Activated CD4-positive, alpha-beta T cell treated with anti-CD3 and anti-CD28 coated beads for 48 hours (primary cell): ENCODE measurements at regions not wholly inside any gene's neighbourhood (a gene's known extent, or its start where the extent isn't known, plus 50 kb on each side); places are given as distances from the start of the nearest gene placed in this dataset.
A peak's percentile ranks its signal among the peaks of the same experiment; 100 is the strongest.
"Not testable (repeated sequence)": the region's sequence is repeated elsewhere in the genome, so short reads cannot be mapped to it uniquely, and the experiment has no call there.

Source experiments
- DNase-seq: peaks from one replicate; pipeline ENCODE4 v3.0.0-alpha.2; 2020

DNA sequence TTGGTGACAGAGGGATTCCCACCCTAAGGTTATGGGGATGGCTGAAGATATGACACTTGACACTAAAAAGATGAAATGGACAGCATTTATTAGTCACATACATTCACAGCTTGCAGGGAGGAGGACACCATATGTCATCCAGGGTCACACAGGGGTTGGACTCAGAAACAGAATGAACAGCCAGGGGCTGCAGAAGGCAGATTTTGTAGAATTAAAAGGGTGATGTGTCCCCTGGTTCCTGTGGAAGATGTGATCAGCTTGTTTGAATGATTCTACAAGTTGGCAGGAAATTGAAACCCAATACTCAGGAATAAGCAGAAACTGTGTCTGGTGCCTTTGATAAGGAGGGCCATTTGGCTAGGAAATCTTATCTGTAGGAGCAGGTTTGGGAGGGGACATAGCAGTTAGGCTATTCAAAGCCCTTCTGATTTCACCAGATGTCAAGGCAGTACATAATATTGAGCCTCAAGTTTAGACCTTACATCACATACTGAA lies 102.3 kb upstream of the GRIN3A start:
- DNase-seq = no peak

DNA sequence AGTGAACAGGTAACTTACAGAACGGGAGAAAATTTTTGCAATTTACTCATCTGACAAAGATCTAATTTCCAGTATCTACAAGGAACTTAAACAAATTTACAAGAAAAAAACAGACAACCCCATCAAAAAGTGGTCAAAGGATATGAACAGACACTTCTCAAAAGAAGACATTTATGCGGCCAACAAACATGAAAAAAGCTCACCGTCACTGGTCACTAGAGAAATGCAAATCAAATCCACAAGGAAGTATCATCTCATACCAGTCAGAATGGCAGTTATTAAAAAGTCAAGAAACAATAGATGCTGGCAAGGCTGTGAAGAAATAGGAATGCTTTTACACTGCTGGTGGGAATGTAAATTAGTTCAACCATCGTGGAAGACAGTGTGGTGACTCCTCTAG lies 100.5 kb upstream of the GRIN3A start:
- not testable (repeated sequence) for DNase-seq

DNA sequence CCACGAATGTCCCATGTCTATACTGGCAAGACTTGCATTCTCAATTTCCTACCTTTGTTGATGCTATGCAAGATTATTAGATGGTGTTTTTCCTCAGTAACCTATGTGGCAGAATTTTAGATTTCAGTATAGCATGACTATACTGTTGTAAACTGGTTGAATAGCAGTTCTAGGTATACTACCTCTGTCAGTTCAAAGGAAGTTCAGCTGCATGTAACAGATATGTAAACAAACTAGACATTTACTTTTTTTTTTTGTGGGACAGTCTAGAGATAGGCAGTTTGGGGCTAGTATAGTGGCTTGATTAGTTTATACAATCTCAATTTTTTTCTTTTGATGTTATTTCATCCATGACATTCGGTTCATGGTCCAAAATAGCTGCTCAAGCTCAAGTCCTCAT lies 97.6 kb upstream of the GRIN3A start:
- no peak for DNase-seq

DNA sequence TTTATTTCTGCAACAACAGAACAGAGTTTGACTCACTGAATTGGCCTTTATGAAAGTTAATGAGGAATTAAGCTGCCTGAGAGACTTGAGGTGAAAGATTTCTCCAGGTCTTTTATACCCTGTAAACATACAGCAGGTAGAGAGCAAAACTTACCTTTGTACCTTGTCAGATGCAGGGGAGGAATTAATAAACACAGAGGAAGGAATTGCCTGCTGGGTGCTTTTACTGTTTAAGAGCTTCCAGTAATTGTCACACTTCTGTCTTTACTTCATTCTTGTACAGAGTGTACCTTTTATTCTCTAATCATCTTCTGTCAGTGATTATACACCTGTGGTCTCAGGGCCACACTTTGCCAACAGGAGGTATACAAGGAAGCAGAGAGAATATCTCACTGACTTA lies 94.0 kb upstream of the GRIN3A start:
- DNase-seq = no peak

DNA sequence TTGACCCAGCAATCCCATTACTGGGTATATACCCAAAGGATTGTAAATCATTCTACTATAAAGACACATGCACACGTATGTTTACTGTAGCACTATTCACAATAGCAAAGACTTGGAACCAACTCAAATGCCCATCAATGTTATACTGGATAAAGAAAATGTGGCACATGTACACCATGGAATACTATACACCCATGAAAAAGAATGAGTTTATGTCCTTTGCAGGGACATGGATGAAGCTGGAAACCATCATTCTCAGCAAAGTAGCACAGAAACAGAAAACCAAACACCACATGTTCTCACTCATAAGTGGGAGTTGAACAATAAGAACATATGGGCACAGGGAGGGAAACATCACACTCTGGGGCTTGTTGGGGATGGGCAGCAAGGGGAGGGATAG lies 83.0 kb upstream of the GRIN3A start:
- DNase-seq = not testable (repeated sequence)

DNA sequence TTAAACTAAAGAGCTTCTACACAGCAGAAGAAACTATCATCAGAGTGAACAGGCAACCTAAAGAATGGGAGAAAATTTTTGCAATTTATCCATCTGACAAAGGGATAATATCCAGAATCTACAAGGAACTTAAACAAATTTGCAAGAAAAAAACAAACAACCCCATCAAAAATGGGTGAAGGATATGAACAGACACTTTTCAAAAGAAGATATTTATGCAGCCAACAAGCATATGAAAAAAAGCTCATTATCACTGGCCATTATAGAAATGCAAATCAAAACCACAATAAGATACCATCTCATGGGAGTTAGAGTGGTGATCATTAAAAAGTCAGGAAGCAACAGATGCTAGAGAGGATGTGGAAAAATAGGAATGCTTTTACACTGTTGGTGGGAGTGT lies 82.5 kb upstream of the GRIN3A start:
- not testable (repeated sequence) for DNase-seq

DNA sequence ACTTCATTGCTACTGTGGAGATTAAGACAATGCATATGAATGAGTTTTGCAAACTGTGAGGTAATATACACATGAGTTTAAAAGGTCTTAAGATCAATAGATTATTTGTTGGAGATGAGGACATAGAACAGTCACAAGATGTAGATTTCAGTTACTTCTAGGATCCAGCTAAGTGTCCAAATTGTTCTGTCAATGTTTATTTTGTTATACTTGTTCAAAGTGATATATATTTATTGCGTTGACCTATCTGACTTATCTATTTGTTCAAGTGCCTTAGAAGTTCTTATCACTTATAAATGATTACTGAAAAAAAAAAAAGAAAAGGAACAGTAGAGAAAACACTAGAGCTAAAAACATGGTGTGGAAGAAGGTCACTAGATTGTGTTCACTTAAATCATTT lies 75.6 kb upstream of the GRIN3A start:
- no peak for DNase-seq

DNA sequence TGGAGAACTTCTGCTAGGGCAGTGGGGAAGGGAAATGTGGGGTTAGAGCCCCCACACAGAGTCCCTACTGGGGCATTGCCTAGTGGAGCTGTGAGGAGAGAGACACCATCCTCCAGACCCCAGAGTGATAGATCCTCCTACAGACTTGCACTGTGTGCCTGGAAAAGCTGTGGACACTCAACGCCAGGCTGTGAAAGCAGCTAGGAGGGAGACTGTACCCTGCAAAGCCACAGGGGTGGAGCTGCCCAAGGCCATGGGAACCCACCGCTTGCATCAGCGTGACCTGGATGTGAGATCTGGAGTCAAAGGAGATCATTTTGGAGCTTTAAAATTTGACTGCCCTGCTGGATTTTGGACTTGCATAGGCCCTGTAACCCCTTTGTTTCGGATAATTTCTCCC lies 69.4 kb upstream of the GRIN3A start:
- not testable (repeated sequence) for DNase-seq

DNA sequence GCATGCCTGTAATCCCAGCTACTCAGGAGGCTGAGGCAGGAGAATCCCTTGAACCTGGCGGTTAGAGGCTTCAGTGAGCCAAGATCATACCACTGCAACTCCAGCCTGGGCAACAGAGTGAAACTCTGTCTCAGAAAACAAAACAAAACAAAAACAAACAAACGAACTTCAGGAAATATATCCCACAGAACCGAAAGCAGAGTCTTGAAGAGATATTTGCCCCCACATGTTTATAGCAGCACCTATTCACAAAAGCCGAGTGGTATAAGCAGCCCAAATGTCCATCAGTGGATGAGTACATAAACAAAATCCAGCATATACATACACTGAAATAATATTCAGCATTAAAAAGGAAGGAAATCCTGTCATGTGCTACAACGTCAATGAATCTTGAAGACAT lies 57.6 kb upstream of the GRIN3A start:
- DNase-seq = no peak

DNA sequence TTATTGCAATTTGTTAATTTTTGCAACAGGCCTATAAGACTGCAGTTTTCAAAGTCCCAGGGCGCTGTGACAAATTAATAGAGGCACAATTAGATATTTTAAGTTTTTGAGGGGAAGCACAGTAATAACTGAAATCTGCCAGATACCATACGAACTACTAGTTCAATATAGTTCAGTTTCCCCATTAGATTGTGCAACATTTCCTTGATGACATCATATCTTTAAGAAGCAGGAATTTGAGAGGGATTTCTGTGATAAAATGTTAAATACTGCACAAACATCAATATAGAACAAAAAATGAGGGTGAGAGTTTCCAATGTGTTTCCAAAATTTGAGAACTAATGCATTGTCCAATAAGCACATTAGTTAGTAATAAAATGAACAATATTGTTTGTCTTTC lies 56.7 kb upstream of the GRIN3A start:
- no peak for DNase-seq

DNA sequence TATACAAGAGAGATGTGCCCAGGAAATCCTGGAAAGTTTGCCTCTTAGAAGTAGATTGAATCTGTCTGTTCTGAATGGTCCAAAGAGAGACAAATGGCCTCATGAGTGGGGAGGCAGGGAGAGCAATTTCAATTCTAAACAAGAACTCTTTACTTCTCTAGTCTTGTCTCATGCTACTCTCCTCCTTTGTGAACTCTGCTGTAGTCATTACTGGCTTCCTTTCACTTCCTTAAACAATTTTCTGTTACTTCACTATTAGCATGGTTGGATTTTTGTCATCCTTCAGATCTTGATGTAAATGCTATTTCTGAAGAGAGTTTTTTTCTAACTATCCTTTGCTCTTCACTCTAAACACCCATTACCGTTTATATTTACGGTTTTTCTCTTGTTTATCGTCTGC lies 54.0 kb upstream of the GRIN3A start:
- no peak for DNase-seq

DNA sequence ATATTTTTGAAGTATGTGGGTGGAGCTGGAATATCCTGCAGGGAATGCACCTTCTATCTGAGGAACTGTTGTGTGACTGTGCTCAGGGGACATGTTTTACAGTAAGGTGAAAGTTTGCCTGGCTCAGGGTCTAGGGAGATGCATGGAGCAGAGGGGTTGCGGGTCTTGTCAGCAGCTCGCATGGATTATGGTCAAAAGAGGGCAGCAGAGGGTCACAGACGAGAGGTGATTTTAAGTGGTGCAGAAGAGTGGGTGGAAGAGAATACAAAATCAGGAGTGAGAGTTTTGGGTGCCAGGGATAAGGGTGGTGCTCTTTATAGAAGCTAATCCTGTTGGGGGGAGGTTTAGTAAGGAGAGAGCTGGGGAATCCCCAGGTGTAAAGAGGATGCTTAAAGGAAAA lies 53.5 kb upstream of the GRIN3A start:
- peak; percentile 30 for DNase-seq

DNA sequence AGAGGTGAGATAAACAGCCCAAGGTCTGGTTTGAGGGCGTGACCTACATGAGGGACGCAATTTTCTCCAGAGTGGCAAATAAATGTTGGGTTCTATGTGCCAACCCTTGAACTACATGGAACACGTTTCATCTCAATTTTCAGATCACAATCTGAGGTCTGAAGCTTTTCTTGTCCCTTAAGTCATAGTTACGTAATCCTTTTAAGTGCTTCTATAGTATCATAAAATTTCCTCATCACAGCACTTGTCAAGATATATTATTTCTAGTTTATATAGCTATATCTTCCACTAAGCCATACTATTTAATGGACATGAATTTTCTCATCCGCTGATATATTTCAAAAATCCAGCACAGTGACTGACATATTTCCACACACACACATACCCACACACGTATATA lies 53.1 kb upstream of the GRIN3A start:
- DNase-seq = no peak
